ENCODE measurements at regions not wholly inside any gene's neighbourhood (a gene's known extent, or its start where the extent isn't known, plus 50 kb on each side); places are given as distances from the start of the nearest gene placed in this dataset.
"Not testable (repeated sequence)": the region's sequence is repeated elsewhere in the genome, so short reads cannot be mapped to it uniquely, and the experiment has no call there.

- TF ChIP-seq, protein P1, sequence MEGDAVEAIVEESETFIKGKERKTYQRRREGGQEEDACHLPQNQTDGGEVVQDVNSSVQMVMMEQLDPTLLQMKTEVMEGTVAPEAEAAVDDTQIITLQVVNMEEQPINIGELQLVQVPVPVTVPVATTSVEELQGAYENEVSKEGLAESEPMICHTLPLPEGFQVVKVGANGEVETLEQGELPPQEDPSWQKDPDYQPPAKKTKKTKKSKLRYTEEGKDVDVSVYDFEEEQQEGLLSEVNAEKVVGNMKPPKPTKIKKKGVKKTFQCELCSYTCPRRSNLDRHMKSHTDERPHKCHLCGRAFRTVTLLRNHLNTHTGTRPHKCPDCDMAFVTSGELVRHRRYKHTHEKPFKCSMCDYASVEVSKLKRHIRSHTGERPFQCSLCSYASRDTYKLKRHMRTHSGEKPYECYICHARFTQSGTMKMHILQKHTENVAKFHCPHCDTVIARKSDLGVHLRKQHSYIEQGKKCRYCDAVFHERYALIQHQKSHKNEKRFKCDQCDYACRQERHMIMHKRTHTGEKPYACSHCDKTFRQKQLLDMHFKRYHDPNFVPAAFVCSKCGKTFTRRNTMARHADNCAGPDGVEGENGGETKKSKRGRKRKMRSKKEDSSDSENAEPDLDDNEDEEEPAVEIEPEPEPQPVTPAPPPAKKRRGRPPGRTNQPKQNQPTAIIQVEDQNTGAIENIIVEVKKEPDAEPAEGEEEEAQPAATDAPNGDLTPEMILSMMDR (IDR thresholded peaks at IDR 0.05; ENCODE audit: low read depth, low read length), result no peak
- Histone ChIP-seq H3K4me1 (ENCODE audit: low read depth) (no peaks in the 10 kb centered on the region), H3K27me3 (peaks cover 6% of the 10 kb centered on the region), H3K4me3 (no peak overlapping the region), H3K9me3 (ENCODE audit: low read depth) (no peaks in the 10 kb centered on the region), H3K36me3 (no peaks in the 10 kb centered on the region), H3K27ac (no peak overlapping the region)
- no peak for DNase-seq (ENCODE audit: low read depth in 1 of 2, low spot score in 1 of 2)
Measured at GRCh38 chr20:30610029-30610693, 647.3 kb upstream of the DEFB115 start.

GRCh38 chr20:30610751-30611150 lies 646.7 kb upstream of the DEFB115 start:
- Histone ChIP-seq H3K9me3 (ENCODE audit: low read depth) (no peaks in the 10 kb centered on the region), H3K4me3 (no peak overlapping the region), H3K4me1 (ENCODE audit: low read depth) (no peaks in the 10 kb centered on the region), H3K27ac (no peak overlapping the region), H3K27me3 (peaks cover 6% of the 10 kb centered on the region), H3K36me3 (no peaks in the 10 kb centered on the region)
- TF ChIP-seq, protein P1 (IDR thresholded peaks at IDR 0.05; ENCODE audit: low read depth, low read length), result no peak
- no peak for DNase-seq (ENCODE audit: low read depth in 1 of 2, low spot score in 1 of 2)

DNA sequence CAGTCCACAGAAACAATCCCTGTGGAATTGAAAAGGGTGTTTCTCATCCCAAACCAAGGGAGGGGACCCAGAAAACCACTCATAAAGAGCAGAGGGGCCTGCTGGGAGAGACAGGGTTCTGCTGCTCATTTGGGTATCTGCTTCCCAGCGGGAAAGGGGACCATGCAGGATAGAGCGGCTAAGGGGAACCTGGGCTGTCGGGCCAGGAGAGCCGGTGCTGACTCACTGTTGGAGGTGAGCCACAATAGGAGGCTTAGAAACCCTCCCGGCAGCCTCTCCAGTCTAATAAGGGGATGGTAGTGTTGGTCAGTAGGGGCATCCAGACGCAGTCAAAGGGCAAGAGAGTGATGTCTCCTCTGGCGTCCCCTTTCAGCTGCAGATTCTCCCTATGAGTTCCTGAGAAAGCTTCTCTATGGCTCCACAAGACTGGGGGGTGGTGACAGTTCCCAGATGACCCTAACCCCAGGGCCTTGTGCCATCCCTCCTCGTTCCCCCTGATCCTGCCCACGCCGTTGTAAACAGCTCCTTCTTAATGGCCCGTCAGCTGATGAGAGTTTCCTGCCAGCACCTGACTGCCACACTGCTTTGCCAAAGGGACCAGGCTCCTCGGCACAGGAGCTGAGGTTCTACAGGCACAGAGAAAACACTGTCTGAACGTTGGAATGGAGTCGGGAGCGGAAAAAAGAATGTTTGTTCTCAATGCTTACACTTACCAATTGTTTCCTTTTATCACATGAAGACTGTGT lies 646.1 kb upstream of the DEFB115 start:
- TF ChIP-seq, protein P1 (IDR thresholded peaks at IDR 0.05; ENCODE audit: low read depth, low read length), result no peak
- H3K4me1 ChIP-seq (ENCODE audit: low read depth), result no peaks in the 10 kb centered on the region
- peaks cover 6% of the 10 kb centered on the region for H3K27me3 ChIP-seq
- H3K9me3 ChIP-seq (ENCODE audit: low read depth), result no peaks in the 10 kb centered on the region
- DNase-seq (ENCODE audit: low read depth in 1 of 2, low spot score in 1 of 2), result no peak
- H3K36me3 ChIP-seq, result no peaks in the 10 kb centered on the region
- H3K4me3 ChIP-seq, result no peak overlapping the region
- no peak overlapping the region for H3K27ac ChIP-seq

GRCh38 chr20:30612344-30612743 lies 645.1 kb upstream of the DEFB115 start:
- Histone ChIP-seq H3K36me3 (no peaks in the 10 kb centered on the region), H3K27ac (no peak overlapping the region), H3K4me3 (no peak overlapping the region), H3K9me3 (ENCODE audit: low read depth) (no peaks in the 10 kb centered on the region), H3K27me3 (peaks cover 6% of the 10 kb centered on the region), H3K4me1 (ENCODE audit: low read depth) (no peaks in the 10 kb centered on the region)
- TF ChIP-seq, protein P1 (IDR thresholded peaks at IDR 0.05; ENCODE audit: low read depth, low read length), result no peak
- DNase-seq (ENCODE audit: low read depth in 1 of 2, low spot score in 1 of 2), result no peak

DNA sequence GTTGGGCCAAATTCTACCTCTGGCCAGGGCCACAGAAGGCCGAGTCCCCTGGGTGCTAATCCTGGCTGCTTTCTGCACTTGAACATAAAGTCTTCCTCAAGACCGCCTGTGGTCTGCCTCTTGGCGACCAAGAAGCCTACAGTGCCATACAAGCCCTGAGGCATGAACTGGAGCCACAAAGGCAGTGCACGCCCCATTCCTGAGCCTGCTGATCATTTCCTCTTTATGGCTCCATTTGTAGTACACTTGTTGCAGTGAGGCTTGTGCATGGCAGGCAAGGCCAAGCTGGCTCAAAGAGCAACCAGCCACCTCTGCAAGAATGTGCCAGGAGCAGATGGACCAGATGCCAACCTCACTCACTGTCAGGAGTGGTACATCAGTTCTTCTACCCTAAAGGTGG lies 636.1 kb upstream of the DEFB115 start:
- not testable (repeated sequence) for H3K27ac ChIP-seq; H3K27me3 ChIP-seq; H3K4me1 ChIP-seq (ENCODE audit: low read depth); DNase-seq (ENCODE audit: low read depth in 1 of 2, low spot score in 1 of 2); H3K36me3 ChIP-seq; H3K9me3 ChIP-seq (ENCODE audit: low read depth); H3K4me3 ChIP-seq

DNA sequence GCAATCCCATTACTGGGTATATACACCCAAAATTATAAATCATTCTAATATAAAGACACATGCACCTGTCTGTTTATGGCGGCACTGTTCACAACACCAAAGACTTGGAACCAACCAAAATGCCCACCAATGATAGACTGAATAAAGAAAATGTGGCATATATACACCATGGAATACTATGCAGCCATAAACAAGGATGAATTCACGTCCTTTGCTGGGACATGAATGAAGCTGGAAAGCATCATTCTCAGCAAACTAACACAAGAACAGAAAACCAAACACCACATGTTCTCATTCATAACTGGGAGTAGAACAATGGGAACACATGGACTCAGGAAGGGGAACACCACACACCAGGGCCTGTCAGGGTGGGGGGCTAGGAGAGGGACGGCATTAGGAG lies 633.2 kb upstream of the DEFB115 start:
- not testable (repeated sequence) for DNase-seq (ENCODE audit: low read depth in 1 of 2, low spot score in 1 of 2); H3K4me1 ChIP-seq (ENCODE audit: low read depth); H3K9me3 ChIP-seq (ENCODE audit: low read depth); H3K36me3 ChIP-seq; H3K4me3 ChIP-seq; H3K27ac ChIP-seq; H3K27me3 ChIP-seq

GRCh38 chr20:30629376-30629775 lies 628.1 kb upstream of the DEFB115 start:
- DNase-seq (ENCODE audit: low read depth in 1 of 2, low spot score in 1 of 2); H3K36me3 ChIP-seq; H3K9me3 ChIP-seq (ENCODE audit: low read depth); H3K27me3 ChIP-seq; H3K4me3 ChIP-seq; H3K4me1 ChIP-seq (ENCODE audit: low read depth); H3K27ac ChIP-seq: not testable (repeated sequence)

Data from cardiac muscle cell (in vitro differentiated cells and primary cell).